ENCODE measurements at regions not wholly inside any gene's neighbourhood (a gene's known extent, or its start where the extent isn't known, plus 50 kb on each side); places are given as distances from the start of the nearest gene placed in this dataset.

- TF ChIP-seq, protein P1, sequence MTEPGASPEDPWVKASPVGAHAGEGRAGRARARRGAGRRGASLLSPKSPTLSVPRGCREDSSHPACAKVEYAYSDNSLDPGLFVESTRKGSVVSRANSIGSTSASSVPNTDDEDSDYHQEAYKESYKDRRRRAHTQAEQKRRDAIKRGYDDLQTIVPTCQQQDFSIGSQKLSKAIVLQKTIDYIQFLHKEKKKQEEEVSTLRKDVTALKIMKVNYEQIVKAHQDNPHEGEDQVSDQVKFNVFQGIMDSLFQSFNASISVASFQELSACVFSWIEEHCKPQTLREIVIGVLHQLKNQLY (CRISPR knock-in tag; IDR thresholded peaks at IDR 0.05), result no peak
- TF ChIP-seq ZNF121 (CRISPR knock-in tag; IDR thresholded peaks at IDR 0.05) (no peak), ESRRA (CRISPR knock-in tag; IDR thresholded peaks at IDR 0.05; ENCODE audit: borderline replicate concordance) (no peak), NFYB (CRISPR knock-in tag; conservative IDR thresholded peaks at IDR 0.05; ENCODE audit: low read depth) (no peak), ZNF232 (CRISPR knock-in tag; IDR thresholded peaks at IDR 0.05) (no peak), RELA (CRISPR knock-in tag; IDR thresholded peaks at IDR 0.05; ENCODE audit: borderline replicate concordance) (no peak), TEAD1 (CRISPR knock-in tag; IDR thresholded peaks at IDR 0.05) (no peak), FOXJ3 (CRISPR knock-in tag; IDR thresholded peaks at IDR 0.05; ENCODE audit: borderline replicate concordance) (no peak), ARID4B (CRISPR knock-in tag; IDR thresholded peaks at IDR 0.05; ENCODE audit: borderline replicate concordance) (no peak), NR3C1 (CRISPR knock-in tag; conservative IDR thresholded peaks at IDR 0.05; ENCODE audit: low read depth) (no peak), CREB1 (CRISPR knock-in tag; IDR thresholded peaks at IDR 0.05) (no peak)
- TF ChIP-seq, protein P2, sequence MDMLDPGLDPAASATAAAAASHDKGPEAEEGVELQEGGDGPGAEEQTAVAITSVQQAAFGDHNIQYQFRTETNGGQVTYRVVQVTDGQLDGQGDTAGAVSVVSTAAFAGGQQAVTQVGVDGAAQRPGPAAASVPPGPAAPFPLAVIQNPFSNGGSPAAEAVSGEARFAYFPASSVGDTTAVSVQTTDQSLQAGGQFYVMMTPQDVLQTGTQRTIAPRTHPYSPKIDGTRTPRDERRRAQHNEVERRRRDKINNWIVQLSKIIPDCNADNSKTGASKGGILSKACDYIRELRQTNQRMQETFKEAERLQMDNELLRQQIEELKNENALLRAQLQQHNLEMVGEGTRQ (CRISPR knock-in tag; IDR thresholded peaks at IDR 0.05), result no peak
- TF ChIP-seq, protein P3, sequence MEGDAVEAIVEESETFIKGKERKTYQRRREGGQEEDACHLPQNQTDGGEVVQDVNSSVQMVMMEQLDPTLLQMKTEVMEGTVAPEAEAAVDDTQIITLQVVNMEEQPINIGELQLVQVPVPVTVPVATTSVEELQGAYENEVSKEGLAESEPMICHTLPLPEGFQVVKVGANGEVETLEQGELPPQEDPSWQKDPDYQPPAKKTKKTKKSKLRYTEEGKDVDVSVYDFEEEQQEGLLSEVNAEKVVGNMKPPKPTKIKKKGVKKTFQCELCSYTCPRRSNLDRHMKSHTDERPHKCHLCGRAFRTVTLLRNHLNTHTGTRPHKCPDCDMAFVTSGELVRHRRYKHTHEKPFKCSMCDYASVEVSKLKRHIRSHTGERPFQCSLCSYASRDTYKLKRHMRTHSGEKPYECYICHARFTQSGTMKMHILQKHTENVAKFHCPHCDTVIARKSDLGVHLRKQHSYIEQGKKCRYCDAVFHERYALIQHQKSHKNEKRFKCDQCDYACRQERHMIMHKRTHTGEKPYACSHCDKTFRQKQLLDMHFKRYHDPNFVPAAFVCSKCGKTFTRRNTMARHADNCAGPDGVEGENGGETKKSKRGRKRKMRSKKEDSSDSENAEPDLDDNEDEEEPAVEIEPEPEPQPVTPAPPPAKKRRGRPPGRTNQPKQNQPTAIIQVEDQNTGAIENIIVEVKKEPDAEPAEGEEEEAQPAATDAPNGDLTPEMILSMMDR (IDR thresholded peaks at IDR 0.05), result no peak
These were observed 279.0 kb downstream of the RPLP1 start for GRCh38 chr15:69731581-69731980.

All from WTC11 (cell line).